ENCODE measurements at regions not wholly inside any gene's neighbourhood (a gene's known extent, or its start where the extent isn't known, plus 50 kb on each side); places are given as distances from the start of the nearest gene placed in this dataset.

DNA sequence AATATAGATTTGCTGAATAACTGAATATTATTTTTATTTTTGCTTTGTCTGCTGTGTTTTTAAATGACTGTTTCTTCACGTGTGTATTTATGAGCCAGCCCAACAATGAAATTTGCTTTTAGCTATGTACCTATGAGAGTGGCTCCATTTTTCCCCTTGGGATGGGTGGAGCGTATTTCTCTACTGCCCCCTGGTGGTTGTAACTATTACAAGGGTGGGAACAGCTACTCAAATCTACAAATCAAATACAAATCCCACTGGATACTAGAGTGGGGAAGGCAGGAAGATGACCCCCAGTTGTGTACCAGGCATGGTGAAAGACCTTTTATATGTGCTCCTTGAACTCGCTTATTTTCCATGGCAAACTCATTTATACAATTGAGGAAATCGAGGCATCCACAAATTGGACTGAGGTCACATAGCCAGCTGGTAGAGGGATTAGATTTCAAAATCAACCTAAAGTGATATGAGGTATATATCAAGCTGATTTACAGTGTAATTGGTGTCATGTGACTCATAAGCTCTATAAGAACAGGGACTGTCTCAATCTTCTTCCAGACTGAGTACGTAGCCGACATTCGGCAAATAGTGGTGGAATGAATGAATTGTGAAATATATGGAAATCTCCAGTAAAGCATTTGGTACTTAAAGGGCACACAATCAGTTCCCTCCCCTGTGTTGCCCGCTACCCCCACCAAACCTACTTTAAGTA, 69.5 kb upstream of the VEPH1 start:
- TF ChIP-seq RAD21 (IDR thresholded peaks at IDR 0.05; ENCODE audit: low read depth): peak; percentile 84
- no peak for TF ChIP-seq EGR1 (IDR thresholded peaks at IDR 0.05)

GRCh38 chr3:157566596-157566995, 63.4 kb upstream of the VEPH1 start:
- TF ChIP-seq TCF12 (IDR thresholded peaks at IDR 0.05; ENCODE audit: low read depth) (no peak), CEBPB (IDR thresholded peaks at IDR 0.05) (no peak), ZBTB7A (IDR thresholded peaks at IDR 0.05; ENCODE audit: low read depth) (no peak), TAF1 (IDR thresholded peaks at IDR 0.05; ENCODE audit: low read depth) (no peak), NFIC (IDR thresholded peaks at IDR 0.05) (no peak), YY1 (IDR thresholded peaks at IDR 0.05; ENCODE audit: low read depth) (no peak), RAD21 (IDR thresholded peaks at IDR 0.05; ENCODE audit: low read depth) (no peak), EP300 (IDR thresholded peaks at IDR 0.05; ENCODE audit: borderline replicate concordance) (no peak), CREB1 (IDR thresholded peaks at IDR 0.05; ENCODE audit: low read depth) (no peak), REST (IDR thresholded peaks at IDR 0.05; ENCODE audit: low read depth) (no peak), TEAD4 (IDR thresholded peaks at IDR 0.05) (no peak), FOXM1 (IDR thresholded peaks at IDR 0.05; ENCODE audit: borderline replicate concordance, low read depth) (no peak)
- TF ChIP-seq, protein P1, sequence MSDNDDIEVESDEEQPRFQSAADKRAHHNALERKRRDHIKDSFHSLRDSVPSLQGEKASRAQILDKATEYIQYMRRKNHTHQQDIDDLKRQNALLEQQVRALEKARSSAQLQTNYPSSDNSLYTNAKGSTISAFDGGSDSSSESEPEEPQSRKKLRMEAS (IDR thresholded peaks at IDR 0.05): no peak
- TF ChIP-seq, protein P2, sequence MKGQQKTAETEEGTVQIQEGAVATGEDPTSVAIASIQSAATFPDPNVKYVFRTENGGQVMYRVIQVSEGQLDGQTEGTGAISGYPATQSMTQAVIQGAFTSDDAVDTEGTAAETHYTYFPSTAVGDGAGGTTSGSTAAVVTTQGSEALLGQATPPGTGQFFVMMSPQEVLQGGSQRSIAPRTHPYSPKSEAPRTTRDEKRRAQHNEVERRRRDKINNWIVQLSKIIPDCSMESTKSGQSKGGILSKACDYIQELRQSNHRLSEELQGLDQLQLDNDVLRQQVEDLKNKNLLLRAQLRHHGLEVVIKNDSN (IDR thresholded peaks at IDR 0.05): no peak

DNA sequence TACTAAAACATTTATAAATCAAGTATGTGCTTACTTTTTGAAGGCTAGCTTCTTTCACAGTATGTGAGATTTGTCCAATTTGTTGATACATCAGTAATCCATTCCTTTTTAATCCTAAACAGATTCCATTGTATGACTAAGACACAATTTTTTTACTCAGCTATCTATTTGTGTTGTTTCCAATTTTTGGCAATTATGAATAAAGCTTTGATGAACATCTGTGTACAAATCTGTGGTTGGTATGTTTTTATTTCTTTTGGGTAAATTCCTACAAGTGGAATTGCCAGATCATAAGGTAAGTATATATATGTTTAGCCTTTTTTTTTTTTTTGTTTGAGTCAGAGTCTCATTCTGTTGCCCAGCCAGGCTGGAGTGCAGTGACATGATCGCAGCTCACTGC, 56.2 kb upstream of the VEPH1 start:
- TF ChIP-seq TCF12 (IDR thresholded peaks at IDR 0.05; ENCODE audit: low read depth) (no peak), TEAD4 (IDR thresholded peaks at IDR 0.05) (no peak), RAD21 (IDR thresholded peaks at IDR 0.05; ENCODE audit: low read depth) (no peak)
- TF ChIP-seq, protein P2 (IDR thresholded peaks at IDR 0.05): no peak
